ENCODE measurements at regions not wholly inside any gene's neighbourhood (a gene's known extent, or its start where the extent isn't known, plus 50 kb on each side); places are given as distances from the start of the nearest gene placed in this dataset.

DNA sequence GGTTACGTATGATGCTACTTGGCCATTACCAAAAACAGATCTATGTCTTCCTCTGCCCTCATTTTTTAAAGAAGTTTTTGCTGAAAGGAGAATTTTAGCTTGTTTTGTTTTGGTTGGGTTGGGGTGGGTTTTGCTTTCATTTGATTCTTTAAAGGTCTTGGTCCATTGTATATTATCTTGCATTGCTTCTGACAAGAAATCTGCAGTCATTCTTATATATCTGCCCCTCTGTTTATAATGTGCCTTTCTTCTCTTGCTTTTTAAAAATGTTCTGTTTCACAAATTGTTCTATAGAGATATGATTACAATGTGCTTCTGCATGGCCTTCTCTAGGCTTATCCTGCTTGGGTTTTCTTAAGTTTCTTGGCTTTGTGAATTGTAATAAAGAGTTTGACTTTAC is 660.6 kb downstream of the RNF144A start:
- no peak overlapping the region for H3K27ac ChIP-seq (ENCODE audit: low read depth, low read length)
- peaks cover 3% of the 10 kb centered on the region; the same call in 1 of the 2 replicates for H3K36me3 ChIP-seq (ENCODE audit: control insufficient read depth, low read length)
- TF ChIP-seq EZH2phosphoT487 (IDR thresholded peaks at IDR 0.05; ENCODE audit: borderline replicate concordance, low read length) (no peak), CTCF (IDR thresholded peaks at IDR 0.05; ENCODE audit: low read depth, low read length, poor library complexity, severe bottlenecking) (no peak)
- H3F3A ChIP-seq (ENCODE audit: control insufficient read depth, insufficient read depth): no peaks in the 10 kb centered on the region
- no peaks in the 10 kb centered on the region for H3K9me2 ChIP-seq (replicated peaks; ENCODE audit: control insufficient read depth, low read length)
- no peak overlapping the region for H3K4me3 ChIP-seq (ENCODE audit: low read length)
- H3K4me1 ChIP-seq (ENCODE audit: control insufficient read depth, low read length): peaks cover 7% of the 10 kb centered on the region
- peaks cover 23% of the 10 kb centered on the region for H3K9me3 ChIP-seq (ENCODE audit: control insufficient read depth, insufficient read depth, low read length)
- no peaks in the 10 kb centered on the region for H3K27me3 ChIP-seq (ENCODE audit: control insufficient read depth, low read length)
- no peak overlapping the region for H3K4me2 ChIP-seq (ENCODE audit: low read length)
- H4K20me1 ChIP-seq (ENCODE audit: control insufficient read depth, insufficient read depth, low read depth, low read length): no peaks in the 10 kb centered on the region
- H3K79me2 ChIP-seq (ENCODE audit: control insufficient read depth, low read length): no peaks in the 10 kb centered on the region

DNA sequence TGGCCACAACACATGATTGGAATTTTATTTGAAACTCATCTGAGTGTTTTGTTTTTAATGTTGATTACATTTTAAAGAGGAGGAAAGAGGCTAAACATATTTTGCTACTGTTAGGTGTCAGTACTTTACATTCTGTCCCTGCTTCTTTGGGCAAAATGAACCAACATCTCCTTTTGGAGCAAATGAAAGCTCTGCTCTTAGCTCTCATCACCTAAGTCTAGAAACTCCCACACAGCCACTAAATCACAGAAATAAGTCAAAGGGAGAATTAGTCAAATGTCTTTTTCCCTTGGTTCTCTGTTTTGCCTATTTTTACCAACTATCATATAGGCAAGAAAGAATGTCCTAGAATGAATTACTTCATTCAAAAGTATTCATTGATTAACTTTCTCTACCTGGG is 666.8 kb downstream of the RNF144A start:
- Histone ChIP-seq H3K79me2 (ENCODE audit: control insufficient read depth, low read length) (no peaks in the 10 kb centered on the region), H3K4me3 (ENCODE audit: low read length) (no peak overlapping the region), H4K20me1 (ENCODE audit: control insufficient read depth, insufficient read depth, low read depth, low read length) (no peaks in the 10 kb centered on the region), H3K9me3 (ENCODE audit: control insufficient read depth, insufficient read depth, low read length) (peaks cover 11% of the 10 kb centered on the region; the same call in 1 of the 2 replicates), H3K9me2 (replicated peaks; ENCODE audit: control insufficient read depth, low read length) (no peaks in the 10 kb centered on the region), H3K27ac (ENCODE audit: low read depth, low read length) (no peak overlapping the region), H3K4me2 (ENCODE audit: low read length) (no peak overlapping the region), H3F3A (ENCODE audit: control insufficient read depth, insufficient read depth) (no peaks in the 10 kb centered on the region), H3K27me3 (ENCODE audit: control insufficient read depth, low read length) (no peaks in the 10 kb centered on the region), H3K36me3 (ENCODE audit: control insufficient read depth, low read length) (no peaks in the 10 kb centered on the region), H3K4me1 (ENCODE audit: control insufficient read depth, low read length) (peaks cover 4% of the 10 kb centered on the region; the same call in 1 of the 2 replicates)
- no peak for TF ChIP-seq EZH2phosphoT487 (IDR thresholded peaks at IDR 0.05; ENCODE audit: borderline replicate concordance, low read length)
- no peak for TF ChIP-seq CTCF (IDR thresholded peaks at IDR 0.05; ENCODE audit: low read depth, low read length, poor library complexity, severe bottlenecking)

DNA sequence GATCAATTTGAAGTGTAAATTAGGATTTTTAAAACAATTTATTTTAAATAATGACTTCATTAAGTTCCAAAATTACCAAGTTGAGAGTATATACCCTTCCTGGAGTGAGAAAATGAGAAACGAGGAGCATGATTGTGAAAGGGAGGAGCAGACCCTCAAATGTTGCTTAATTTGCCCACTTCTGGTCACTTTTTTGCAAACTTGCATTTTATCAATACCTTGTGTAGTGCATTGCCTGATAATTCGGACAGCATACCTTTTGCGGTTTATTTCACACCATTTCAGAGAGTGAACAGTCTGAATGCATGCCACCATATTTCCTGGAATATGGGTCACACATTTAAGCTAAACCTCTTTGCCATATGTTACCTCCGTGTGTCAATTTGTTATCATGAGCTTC is 669.7 kb downstream of the RNF144A start:
- H3F3A ChIP-seq (ENCODE audit: control insufficient read depth, insufficient read depth): no peaks in the 10 kb centered on the region; the same call in 1 of the 2 replicates
- no peaks in the 10 kb centered on the region for H4K20me1 ChIP-seq (ENCODE audit: control insufficient read depth, insufficient read depth, low read depth, low read length)
- peaks cover 7% of the 10 kb centered on the region for H3K9me3 ChIP-seq (ENCODE audit: control insufficient read depth, insufficient read depth, low read length)
- TF ChIP-seq EZH2phosphoT487 (IDR thresholded peaks at IDR 0.05; ENCODE audit: borderline replicate concordance, low read length) (no peak), CTCF (IDR thresholded peaks at IDR 0.05; ENCODE audit: low read depth, low read length, poor library complexity, severe bottlenecking) (no peak)
- H3K27ac ChIP-seq (ENCODE audit: low read depth, low read length): no peak overlapping the region
- no peaks in the 10 kb centered on the region for H3K36me3 ChIP-seq (ENCODE audit: control insufficient read depth, low read length)
- no peaks in the 10 kb centered on the region for H3K79me2 ChIP-seq (ENCODE audit: control insufficient read depth, low read length)
- H3K9me2 ChIP-seq (replicated peaks; ENCODE audit: control insufficient read depth, low read length): no peaks in the 10 kb centered on the region
- H3K4me2 ChIP-seq (ENCODE audit: low read length): no peak overlapping the region
- H3K4me1 ChIP-seq (ENCODE audit: control insufficient read depth, low read length): peaks cover 4% of the 10 kb centered on the region; the same call in 1 of the 2 replicates
- H3K27me3 ChIP-seq (ENCODE audit: control insufficient read depth, low read length): no peaks in the 10 kb centered on the region
- no peak overlapping the region for H3K4me3 ChIP-seq (ENCODE audit: low read length)

Measured in DOHH2 (cell line).